ENCODE measurements at regions not wholly inside any gene's neighbourhood (a gene's known extent, or its start where the extent isn't known, plus 50 kb on each side); places are given as distances from the start of the nearest gene placed in this dataset.

GRCh38 chr10:118153287-118153686 lies 106.5 kb upstream of the RAB11FIP2 start:
- TF ChIP-seq CTCF (IDR thresholded peaks at IDR 0.05), result no peak
- TF ChIP-seq POLR2A (IDR thresholded peaks at IDR 0.05), result no peak
- TF ChIP-seq POLR2AphosphoS5 (IDR thresholded peaks at IDR 0.05), result no peak
- TF ChIP-seq EP300 (IDR thresholded peaks at IDR 0.05; ENCODE audit: low read depth), result no peak

Measured in transverse colon (tissue), 4 donors.